ENCODE measurements at regions not wholly inside any gene's neighbourhood (a gene's known extent, or its start where the extent isn't known, plus 50 kb on each side); places are given as distances from the start of the nearest gene placed in this dataset.

GRCh38 chr10:110409488-110409887 lies 88.2 kb upstream of the DUSP5 start:
- TF ChIP-seq GATA3 (IDR thresholded peaks at IDR 0.05; ENCODE audit: low read depth, low read length) (no peak), GATA2 (IDR thresholded peaks at IDR 0.05; ENCODE audit: low read depth, low read length) (no peak)

- no peak for TF ChIP-seq GATA3 (IDR thresholded peaks at IDR 0.05; ENCODE audit: low read depth, low read length)
- TF ChIP-seq GATA2 (IDR thresholded peaks at IDR 0.05; ENCODE audit: low read depth, low read length): no peak
These were observed 87.8 kb upstream of the DUSP5 start for GRCh38 chr10:110409926-110410325.

GRCh38 chr10:110410329-110411046 lies 87.2 kb upstream of the DUSP5 start:
- TF ChIP-seq GATA2 (IDR thresholded peaks at IDR 0.05; ENCODE audit: low read depth, low read length) (no peak), GATA3 (IDR thresholded peaks at IDR 0.05; ENCODE audit: low read depth, low read length) (no peak)

GRCh38 chr10:110411047-110411410 lies 86.7 kb upstream of the DUSP5 start:
- TF ChIP-seq GATA3 (IDR thresholded peaks at IDR 0.05; ENCODE audit: low read depth, low read length): no peak
- no peak for TF ChIP-seq GATA2 (IDR thresholded peaks at IDR 0.05; ENCODE audit: low read depth, low read length)

- no peak for TF ChIP-seq GATA2 (IDR thresholded peaks at IDR 0.05; ENCODE audit: low read depth, low read length)
- TF ChIP-seq GATA3 (IDR thresholded peaks at IDR 0.05; ENCODE audit: low read depth, low read length): no peak
These were observed 84.5 kb upstream of the DUSP5 start for GRCh38 chr10:110413049-110413783.

GRCh38 chr10:110413903-110414547 lies 83.7 kb upstream of the DUSP5 start:
- no peak for TF ChIP-seq GATA3 (IDR thresholded peaks at IDR 0.05; ENCODE audit: low read depth, low read length)

GRCh38 chr10:110414548-110415309 lies 83.0 kb upstream of the DUSP5 start:
- TF ChIP-seq GATA3 (IDR thresholded peaks at IDR 0.05; ENCODE audit: low read depth, low read length): no peak
- no peak for TF ChIP-seq GATA2 (IDR thresholded peaks at IDR 0.05; ENCODE audit: low read depth, low read length)

- TF ChIP-seq GATA3 (IDR thresholded peaks at IDR 0.05; ENCODE audit: low read depth, low read length) (no peak), GATA2 (IDR thresholded peaks at IDR 0.05; ENCODE audit: low read depth, low read length) (no peak)
These were observed 81.9 kb upstream of the DUSP5 start for GRCh38 chr10:110415809-110416208.

- TF ChIP-seq GATA2 (IDR thresholded peaks at IDR 0.05; ENCODE audit: low read depth, low read length): peak; percentile 37; the same call in 1 of the 2 replicates
- TF ChIP-seq GATA3 (IDR thresholded peaks at IDR 0.05; ENCODE audit: low read depth, low read length): no peak
These were observed 80.7 kb upstream of the DUSP5 start for GRCh38 chr10:110416776-110417711.

- no peak for TF ChIP-seq GATA3 (IDR thresholded peaks at IDR 0.05; ENCODE audit: low read depth, low read length)
- TF ChIP-seq GATA2 (IDR thresholded peaks at IDR 0.05; ENCODE audit: low read depth, low read length): no peak
These were observed 79.5 kb upstream of the DUSP5 start for GRCh38 chr10:110418218-110418617.

- TF ChIP-seq GATA2 (IDR thresholded peaks at IDR 0.05; ENCODE audit: low read depth, low read length): no peak
- no peak for TF ChIP-seq GATA3 (IDR thresholded peaks at IDR 0.05; ENCODE audit: low read depth, low read length)
These were observed 78.4 kb upstream of the DUSP5 start for GRCh38 chr10:110419265-110419664.

GRCh38 chr10:110420401-110421193 lies 77.1 kb upstream of the DUSP5 start:
- no peak for TF ChIP-seq GATA3 (IDR thresholded peaks at IDR 0.05; ENCODE audit: low read depth, low read length)
- TF ChIP-seq GATA2 (IDR thresholded peaks at IDR 0.05; ENCODE audit: low read depth, low read length): no peak
